ENCODE measurements at regions not wholly inside any gene's neighbourhood (a gene's known extent, or its start where the extent isn't known, plus 50 kb on each side); places are given as distances from the start of the nearest gene placed in this dataset.
"Not testable (repeated sequence)": the region's sequence is repeated elsewhere in the genome, so short reads cannot be mapped to it uniquely, and the experiment has no call there.

DNA sequence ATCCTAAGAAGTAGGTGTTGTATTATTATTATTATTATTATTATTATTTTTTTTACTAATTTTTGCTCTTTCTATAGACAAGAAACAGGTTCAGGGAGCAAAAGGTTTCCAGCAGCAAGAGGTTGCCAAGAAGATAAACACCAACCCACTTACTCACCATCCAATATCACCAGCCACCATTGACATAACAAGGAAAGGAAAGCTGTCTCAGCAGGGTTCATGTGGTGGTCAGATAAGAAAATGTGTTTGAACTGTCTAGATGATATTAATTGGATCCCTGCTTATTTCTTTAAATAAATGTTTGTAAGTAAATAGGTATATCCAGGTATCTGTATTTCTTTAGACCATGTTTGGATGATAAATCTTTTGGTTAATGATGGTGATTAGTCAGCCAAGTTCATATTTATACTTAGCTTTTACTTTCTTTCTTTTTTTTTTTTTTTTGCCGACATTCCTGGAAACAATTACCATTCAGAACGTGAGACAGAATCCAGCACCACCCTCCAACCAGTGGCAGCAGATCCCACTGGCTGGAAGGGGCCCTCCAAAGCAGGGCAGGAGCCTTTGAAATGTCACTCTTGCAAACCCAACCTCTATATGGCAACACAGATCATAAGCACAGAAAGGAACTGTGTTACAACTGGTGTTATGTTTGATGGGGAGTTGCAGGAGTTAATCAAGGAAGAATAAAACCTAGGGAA is 139.2 kb upstream of the ECI2 start:
- no peak for DNase-seq (ENCODE audit: low read depth in 2 of 2, low spot score in 1 of 2)

DNA sequence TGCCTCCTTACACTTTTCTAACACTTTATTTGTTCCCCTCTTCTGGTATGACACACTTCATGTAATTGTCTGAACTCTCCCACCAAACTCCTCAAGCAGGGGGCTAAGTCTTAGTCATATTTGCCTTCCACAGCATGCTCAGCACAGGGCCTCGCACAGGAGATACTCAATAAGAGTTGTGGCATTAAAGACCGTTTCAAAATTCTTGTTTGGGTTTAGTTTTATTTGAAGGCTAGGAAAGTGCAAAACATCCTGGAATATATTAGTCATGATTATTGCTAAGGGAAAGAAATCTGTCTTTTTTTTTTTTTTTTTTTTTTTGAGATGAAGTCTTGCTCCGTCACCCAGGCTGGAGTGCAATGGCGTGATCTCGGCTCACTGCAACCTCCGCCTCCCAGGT is 137.6 kb upstream of the ECI2 start:
- no peak for DNase-seq (ENCODE audit: low read depth in 2 of 2, low spot score in 1 of 2)

DNA sequence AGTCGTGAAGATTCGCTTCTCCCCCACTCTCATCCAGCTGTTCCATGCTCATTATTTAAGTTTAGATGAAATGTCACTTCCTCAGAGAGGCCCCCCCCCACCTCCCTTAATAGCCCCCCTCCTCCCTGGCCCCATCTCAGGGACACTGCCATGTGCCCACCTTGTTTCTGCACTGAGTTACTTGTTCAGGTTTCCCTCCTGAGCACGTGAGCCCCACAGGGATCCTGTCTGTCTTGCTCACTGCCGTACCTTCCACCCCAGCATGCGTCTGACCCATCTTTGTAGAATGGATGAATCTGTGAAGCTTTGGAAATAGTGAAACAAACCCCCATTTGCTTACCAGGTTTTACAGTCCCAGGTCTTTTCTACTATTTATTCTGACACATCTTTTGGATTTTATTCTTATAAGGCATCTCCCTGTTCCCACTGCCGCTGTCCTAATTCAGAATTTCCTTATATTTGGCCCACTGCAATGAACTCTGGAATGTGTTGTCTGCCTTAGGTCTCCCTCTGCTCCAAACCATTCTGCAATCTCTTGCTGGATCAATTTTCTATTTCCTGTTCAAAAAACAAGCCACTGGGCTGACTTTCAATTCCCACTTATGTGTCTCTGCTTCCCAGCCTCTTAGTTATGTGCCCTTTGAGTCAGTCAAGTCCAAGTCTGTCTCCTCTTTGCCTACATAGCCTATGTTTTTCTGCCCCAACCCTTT is 136.5 kb upstream of the ECI2 start:
- no peak for DNase-seq (ENCODE audit: low read depth in 2 of 2, low spot score in 1 of 2)

DNA sequence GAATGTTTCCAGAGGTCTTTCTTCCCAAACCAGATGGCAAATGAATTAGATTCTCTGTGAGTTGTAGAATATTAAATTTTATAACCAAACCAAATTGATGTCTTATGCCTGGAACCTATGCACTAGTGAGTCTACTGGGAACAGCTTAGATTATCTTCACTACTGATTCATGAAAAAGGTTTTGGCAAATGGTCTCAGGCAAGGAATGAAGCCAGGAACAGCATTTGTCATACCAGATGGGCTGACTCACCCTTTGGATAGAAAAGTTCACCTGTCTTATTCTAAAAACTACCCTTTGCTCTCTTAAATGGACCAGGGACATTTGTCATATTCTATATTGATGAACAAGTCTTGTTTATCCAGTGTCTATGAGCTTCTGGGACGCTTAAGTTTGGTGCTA is 135.4 kb upstream of the ECI2 start:
- DNase-seq (ENCODE audit: low read depth in 2 of 2, low spot score in 1 of 2), result no peak

DNA sequence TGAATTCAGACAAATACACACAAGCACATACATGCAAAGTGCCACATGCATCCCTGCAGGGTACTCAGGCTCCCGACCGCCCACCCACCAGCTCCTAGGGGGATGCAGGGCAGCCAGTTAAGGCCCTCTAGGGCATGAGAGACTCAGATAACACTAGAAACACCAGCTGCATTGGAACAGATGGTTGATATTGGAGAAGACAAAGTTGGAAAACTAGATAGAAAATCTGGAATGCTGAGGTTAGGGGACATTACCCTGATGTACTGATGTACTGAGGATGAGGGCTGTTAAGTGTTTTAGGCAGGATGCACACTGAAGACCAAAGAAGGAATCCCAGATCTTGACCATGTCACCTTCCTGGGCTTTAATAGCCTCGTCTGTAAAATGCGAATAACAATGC is 134.6 kb upstream of the ECI2 start:
- no peak for DNase-seq (ENCODE audit: low read depth in 2 of 2, low spot score in 1 of 2)

DNA sequence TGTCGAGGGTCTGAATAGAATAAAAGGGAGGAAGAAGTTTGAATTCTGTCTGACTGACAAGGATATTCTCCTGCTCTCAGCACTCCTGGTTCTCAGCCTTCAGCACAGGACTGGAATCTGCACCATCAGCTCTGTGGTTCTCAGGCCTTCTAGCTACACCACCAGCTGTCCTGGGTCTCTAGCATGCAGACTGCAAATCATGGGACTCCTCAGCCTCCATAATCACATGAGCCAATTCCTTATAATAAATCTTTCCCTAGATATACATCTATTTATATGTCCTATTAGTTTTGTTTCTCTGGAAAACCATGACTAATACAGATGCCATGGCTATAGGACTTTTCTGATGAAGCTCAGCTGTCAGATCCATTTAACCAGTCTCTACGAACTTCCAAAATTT is 132.8 kb upstream of the ECI2 start:
- DNase-seq (ENCODE audit: low read depth in 2 of 2, low spot score in 1 of 2), result no peak

DNA sequence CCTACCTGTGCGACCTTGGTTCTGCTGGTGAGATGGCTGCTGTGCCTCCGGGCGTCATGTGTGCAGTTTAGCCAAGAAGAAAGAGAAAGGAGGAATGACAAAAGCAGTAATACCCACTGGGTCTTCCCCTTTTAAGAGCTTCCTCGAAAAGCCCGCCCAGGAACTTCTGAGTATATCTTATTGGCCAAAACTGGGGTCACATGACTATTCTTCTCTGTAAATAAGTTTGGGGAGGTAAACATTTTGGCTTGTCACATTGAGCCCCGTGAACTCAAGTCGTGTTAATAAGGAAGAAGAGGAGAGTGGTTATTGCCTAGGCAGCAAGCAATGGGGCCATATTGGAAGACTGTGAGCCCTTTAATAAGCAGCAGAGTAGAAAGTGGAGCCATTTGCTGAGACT is 130.4 kb upstream of the ECI2 start:
- DNase-seq (ENCODE audit: low read depth in 2 of 2, low spot score in 1 of 2), result no peak

DNA sequence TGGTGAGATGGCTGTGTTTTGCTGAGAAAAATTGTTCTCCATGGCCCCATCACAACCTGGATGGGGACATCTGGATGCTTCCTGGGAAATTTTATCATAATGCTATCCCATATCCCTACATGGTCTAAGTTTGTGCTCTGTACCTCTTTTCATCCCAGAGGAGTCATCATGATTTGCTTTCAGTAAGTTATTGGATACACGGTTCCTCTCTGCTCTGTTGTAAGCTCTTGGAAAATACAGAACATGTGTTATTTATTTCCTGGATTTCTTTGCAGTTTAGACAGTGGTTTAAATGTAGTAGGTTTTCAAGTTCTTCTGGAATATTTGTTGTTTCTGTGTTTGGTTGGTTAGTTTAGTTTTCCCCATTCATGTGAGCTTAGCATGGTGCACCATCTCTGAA is 129.2 kb upstream of the ECI2 start:
- DNase-seq (ENCODE audit: low read depth in 2 of 2, low spot score in 1 of 2), result no peak

DNA sequence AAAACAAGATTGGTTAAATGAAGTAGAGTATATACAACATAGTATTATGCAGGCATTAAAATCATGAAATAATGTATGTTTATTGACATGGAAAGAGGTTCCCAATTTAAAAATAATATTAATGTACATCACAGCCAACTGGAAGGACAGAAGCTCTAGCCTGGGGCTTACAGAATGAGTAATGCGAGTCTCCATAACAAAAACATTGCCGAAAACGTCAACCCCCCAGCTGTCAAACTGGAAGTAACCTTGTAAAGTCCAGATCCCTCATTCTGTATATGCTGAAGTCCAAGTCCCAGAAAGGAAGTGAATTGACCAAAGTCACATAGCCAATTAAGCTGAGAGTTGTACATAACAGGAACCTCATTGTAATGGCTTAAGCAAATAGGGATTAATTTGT is 128.7 kb upstream of the ECI2 start:
- no peak for DNase-seq (ENCODE audit: low read depth in 2 of 2, low spot score in 1 of 2)

DNA sequence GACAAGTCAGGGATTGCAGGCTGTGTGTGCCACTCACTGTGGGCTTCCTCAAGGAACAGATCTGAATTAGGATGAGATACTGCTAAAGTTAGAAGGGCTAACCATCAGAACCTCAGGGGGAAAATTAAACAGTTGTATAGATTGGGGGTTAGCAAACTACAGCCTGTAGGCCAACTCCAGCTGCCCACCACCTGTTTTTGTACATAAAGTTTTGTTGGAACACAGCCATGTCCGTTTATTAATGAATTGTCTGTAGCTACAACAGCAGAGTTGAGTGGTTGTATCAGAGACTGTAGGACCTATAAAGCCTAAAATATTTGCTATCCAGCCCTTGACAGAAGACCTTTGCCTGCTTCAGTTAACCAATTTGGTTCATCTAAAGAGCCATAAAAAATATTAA is 127.2 kb upstream of the ECI2 start:
- no peak for DNase-seq (ENCODE audit: low read depth in 2 of 2, low spot score in 1 of 2)

DNA sequence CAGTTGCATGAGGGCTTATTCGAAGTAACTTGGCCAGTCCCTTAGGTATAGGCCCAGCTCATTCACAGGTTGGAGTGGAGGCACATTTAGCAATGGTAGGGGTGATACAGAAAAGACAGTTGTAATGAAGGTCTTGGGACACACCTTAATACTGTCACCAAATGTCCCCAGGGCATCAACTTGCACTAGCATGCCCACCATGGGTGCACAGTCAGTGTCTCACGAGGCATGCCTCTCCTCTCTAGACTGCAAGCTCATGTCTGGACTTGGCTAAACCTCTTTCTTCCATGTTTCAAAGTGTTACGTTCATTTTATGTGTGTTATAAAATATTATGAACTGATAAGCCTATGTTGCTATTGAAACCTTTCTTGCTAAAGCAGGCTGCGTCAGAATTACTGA is 124.0 kb upstream of the ECI2 start:
- no peak for DNase-seq (ENCODE audit: low read depth in 2 of 2, low spot score in 1 of 2)

DNA sequence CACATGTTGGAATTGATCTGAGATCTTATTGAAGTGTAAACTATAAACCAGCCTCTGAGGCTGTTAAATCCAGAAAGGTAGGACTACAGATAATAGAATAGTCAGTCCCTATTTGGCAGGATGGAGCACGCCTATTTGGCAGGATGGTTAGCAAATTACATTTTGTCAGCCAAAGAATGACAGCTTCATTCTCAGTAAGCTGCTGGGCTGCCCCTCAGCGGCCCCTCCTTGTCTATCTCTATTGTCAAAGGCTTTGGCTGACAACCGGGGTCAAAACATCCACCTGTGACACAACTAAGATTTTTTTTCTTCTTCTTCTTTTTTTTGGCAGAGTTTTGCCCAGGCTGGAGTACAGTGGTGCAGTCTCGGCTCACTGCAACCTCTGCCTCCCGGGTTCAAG is 123.4 kb upstream of the ECI2 start:
- DNase-seq (ENCODE audit: low read depth in 2 of 2, low spot score in 1 of 2), result no peak

DNA sequence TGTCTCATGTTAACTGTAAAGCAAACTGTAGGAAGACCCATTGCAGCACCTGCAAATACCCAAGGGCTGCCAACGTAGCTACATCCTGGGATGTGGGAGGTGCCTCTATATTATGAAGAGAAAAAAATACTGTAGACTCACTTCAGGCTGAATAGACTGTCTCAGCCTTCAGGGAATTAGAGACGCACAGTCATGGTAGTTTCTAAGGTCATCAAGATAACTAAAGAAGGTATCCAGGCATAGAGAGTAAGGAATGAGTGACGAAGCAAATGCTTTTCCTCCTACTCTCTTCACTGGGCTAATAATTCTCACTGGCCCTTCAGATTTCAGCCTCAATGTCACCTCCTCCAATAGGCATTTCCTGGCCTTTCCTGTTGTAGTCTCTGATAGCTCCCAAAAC is 121.6 kb upstream of the ECI2 start:
- no peak for DNase-seq (ENCODE audit: low read depth in 2 of 2, low spot score in 1 of 2)

DNA sequence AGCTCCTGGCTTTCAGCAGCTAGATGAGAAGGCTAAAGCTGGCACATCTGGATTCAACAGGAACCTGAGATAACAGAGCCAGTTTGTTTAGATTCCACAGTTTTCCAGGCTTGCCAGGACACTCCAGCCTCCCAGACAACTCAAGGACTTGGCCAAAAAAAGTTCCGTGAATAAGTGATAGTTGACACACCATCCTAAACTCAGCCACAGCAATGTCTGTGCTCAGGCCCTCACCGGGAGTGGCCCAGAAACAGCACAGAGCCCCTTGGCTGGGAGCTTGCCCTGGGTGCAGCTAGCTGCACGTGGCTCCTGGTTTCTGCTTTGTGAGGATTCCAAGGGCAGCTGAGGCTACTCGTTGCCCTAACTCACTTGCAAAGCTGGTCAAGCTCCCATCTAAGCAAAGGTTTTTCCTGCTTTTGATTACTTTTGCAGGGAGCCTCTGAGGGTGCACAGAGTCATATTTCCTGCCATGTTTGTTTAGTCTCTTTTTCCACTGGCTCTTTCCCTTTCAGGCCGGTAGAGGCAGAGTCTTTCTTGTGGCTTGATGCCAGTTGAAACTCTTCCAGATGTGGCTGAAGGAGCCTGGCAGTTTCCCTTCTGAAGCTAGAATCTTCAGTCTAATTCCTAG is 118.3 kb upstream of the ECI2 start:
- DNase-seq (ENCODE audit: low read depth in 2 of 2, low spot score in 1 of 2), result no peak

DNA sequence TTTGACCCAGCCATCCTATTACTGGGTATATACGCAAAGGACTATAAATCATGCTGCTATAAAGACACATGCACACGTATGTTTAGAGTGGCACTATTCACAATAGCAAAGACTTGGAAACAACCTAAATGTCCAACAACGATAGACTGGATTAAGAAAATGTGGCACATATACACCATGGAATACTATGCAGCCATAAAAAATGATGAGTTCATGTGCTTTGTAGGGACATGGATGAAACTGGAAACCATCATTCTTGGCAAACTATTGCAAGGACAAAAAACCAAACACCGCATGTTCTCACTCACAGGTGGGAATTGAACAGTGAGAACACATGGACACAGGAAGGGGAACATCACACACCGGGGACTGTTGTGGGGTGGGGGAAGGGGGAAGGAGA is 117.1 kb upstream of the ECI2 start:
- not testable (repeated sequence) for DNase-seq (ENCODE audit: low read depth in 2 of 2, low spot score in 1 of 2)

DNA sequence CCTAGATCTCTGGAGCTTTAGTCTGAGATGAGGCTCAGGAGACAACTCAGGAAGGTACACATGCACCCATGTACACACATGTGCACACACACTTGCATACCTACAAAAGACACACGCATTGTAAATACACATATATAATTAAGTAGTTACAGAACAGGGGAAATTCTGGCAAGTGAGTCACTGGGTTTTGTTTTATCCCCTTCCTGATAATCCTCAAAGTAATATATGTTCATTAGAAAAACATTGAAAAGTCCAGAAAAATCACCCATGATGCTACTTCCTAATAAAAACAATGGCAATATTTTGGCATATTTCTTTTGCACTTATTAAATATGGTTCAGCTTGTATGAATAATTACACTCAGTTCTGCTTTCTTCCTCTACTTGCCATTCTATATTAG is 115.3 kb upstream of the ECI2 start:
- no peak for DNase-seq (ENCODE audit: low read depth in 2 of 2, low spot score in 1 of 2)

DNA sequence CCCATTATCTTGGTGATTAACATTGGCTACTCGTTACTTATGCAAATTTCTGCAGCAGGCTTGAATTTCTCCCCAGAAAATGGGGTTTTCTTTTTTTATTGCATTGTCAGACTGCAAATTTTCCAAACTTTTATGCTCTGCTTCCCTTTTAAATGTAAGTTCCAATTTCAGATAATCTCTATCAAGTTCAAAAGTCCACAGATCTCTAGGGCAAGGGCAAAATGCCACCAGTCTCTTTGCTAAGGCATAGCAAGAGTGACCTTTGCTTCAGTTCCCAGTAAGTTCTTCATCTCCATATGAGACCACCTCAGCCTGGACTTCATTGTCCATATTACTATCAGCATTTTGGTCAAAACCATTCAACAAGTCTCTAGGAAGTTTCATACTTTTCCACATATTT is 108.5 kb upstream of the ECI2 start:
- not testable (repeated sequence) for DNase-seq (ENCODE audit: low read depth in 2 of 2, low spot score in 1 of 2)

DNA sequence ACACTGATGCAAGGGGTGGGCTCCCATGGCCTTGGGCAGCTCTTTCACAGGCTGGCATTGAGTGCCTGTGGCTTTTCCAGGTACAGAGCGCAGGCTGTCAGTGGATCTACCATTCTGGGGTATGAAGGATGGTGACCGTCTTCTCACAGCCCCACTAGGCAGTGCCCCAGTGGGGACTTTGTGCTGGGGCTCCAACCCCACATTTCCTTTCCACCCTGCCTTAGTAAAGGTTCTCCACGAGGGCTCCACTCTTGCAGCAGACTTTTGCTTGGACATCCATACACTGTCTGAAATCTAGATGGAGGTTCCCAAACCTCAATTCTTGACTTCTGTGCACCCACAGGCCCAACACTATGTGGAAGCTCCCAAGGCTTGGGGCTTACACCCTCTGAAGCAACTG is 107.9 kb upstream of the ECI2 start:
- no peak for DNase-seq (ENCODE audit: low read depth in 2 of 2, low spot score in 1 of 2)

DNA sequence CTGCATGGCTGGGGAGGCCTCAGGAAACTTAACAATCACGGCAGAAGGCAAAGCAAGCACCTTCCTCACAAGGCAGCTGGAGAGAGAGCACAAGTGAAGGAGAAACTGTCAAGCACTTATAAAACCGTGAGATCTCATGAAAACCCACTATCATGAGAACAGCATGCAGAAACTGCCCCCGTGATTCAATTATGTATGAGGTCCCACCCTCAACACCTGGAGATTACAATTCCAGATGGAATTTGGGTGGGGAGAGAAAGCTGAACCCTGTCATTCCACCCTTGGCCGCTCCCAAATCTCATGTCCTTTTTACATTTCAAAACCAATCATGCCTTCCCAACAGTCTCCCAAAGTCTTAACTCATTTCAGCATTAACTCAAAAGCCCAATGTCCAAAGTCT is 107.2 kb upstream of the ECI2 start:
- no peak for DNase-seq (ENCODE audit: low read depth in 2 of 2, low spot score in 1 of 2)

DNA sequence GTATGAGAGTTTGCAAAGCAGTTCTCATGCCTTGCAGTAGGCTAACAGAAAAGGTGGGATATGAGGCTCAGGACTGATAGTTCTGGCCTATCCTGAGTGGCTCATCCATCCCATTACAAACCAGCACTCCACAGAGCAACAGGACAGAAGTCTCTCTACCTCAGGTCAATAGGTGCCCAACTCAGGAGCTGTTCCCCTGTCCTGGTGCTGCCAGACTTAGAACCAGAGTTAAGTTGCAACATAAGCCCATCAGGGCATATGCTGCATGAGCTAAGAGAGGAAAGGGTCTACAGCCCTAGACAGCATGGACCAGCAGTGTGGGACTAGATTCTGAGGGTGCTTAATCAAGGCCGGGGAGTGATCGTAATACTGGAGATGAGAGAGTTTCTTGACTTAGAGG is 104.8 kb upstream of the ECI2 start:
- no peak for DNase-seq (ENCODE audit: low read depth in 2 of 2, low spot score in 1 of 2)

DNA sequence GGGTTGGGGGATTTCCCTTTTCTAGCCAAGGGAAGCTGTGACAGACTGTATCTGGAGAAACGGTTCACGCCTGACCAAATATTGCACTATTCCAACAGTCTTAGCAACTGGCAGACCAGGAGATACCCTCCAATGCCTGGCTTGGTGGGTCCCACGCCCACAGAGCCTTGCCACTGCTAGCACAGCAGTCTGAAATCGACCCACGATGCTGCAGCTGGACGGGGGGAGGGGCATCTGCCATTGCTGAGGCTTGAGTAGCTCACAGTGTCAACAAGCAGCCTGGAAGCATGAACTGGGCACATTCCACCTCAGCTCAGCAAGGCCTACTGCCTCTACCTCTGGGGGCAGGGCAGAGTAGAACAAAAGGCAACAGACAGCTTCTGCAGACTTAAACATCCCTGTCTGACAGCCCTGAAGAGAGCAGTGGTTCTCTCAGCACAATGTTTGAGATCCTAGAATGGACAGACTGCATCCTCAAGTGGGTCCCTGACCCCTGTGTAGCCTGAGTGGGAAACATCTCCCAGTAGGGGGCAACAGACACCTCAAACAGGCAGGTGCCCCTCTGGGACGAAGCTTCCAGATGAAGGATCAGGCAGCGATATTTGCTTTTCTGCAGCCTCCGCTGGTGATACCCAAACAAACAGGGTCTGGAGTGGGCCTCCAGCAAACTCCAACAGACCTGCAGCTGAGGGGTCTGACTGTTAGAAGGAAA is 89.9 kb upstream of the ECI2 start:
- DNase-seq (ENCODE audit: low read depth in 2 of 2, low spot score in 1 of 2), result no peak
